H54 (cell line): ENCODE measurements at regions not wholly inside any gene's neighbourhood (a gene's known extent, or its start where the extent isn't known, plus 50 kb on each side); places are given as distances from the start of the nearest gene placed in this dataset.
A peak's percentile ranks its signal among the peaks of the same experiment; 100 is the strongest.

Experiments used
- DNase-seq: peaks from one replicate; pipeline ENCODE4 v3.0.0; 2011; ENCODE audit warnings: low spot score, mixed read lengths; ENCODE audit not compliant: insufficient read length
- FAIRE-seq: peaks from 3 replicates; lab custom pipeline; 2011; peaks lifted over from hg19 to GRCh38; lab: Jason Lieb, UNC
- POLR2A ChIP-seq: IDR thresholded peaks from 2 replicates; pipeline ENCODE4 v1.6.1; 2011; ENCODE audit warnings: low read depth, mild to moderate bottlenecking, low read length

- DNase-seq (no peak), FAIRE-seq (no peak)
- TF ChIP-seq POLR2A: no peak
These were observed 61.6 kb downstream of the CCR1 start for GRCh38 chr3:46146548-46146947.

DNA sequence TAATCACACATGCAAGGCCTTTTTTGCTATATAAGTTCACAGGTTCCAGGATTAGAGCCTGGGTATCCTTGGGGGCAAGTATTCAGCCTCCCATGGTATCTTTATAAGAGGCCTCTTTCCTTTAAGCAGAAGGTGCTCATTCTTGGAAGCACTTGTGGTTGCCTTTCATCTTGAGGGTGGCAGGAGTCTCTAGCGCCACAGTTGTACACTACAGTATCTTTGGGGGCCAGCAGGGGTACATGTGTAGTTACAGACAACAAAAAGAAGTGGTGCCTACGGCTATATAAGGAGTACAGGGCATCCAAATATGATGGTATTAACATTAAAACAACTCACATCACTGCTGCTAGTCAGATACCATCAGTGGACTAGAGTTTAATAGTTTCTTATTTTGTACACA, 62.1 kb downstream of the CCR1 start:
- FAIRE-seq: no peak
- no peak for TF ChIP-seq POLR2A
- no peak for DNase-seq

DNA sequence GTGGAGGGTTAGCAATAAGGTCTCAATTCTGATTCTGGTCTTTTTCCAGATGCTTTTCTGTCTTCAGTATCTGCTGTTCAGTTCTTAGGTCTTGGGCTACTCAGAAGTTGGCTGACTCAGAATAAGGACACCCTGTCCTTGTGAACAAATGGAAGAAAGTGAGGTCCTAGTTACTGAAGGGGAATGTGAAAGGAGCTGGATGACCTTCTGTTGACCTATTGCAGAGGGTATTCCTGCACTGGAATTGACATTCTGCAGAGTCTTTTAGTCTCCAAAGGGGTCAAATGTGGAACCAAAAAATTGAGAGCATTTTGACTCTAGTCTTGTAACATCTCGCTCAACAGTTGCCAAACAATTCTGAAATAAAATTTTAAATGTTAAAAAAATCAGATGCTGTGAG, 63.0 kb downstream of the CCR1 start:
- DNase-seq (no peak), FAIRE-seq (no peak)
- no peak for TF ChIP-seq POLR2A

DNA sequence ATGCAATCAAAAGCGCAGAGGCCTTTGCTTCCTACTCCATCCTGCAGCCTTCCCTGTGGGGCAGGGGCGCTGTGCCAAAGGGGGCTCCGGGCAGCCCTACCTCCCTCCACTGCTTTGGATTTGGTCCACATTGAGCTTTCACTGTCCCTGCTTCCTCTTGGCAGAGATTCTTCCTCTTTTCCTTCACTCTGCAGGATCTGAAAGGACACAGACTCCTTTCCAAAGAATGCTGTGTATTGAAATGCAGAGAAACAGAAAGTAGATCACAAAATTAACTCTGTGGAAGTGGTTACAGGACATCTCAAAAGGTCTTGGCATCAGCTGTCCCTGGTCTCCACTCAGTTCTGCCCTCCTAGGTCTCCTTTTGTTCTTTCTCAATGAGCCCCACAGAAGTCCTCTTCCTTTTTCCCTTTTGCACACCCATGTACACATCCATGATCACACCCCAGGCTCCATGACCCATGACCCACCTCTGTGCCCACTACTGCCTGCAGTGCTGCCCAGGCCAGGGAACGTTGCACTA, 64.1 kb downstream of the CCR1 start:
- FAIRE-seq (no peak), DNase-seq (no peak)
- no peak for TF ChIP-seq POLR2A

DNA sequence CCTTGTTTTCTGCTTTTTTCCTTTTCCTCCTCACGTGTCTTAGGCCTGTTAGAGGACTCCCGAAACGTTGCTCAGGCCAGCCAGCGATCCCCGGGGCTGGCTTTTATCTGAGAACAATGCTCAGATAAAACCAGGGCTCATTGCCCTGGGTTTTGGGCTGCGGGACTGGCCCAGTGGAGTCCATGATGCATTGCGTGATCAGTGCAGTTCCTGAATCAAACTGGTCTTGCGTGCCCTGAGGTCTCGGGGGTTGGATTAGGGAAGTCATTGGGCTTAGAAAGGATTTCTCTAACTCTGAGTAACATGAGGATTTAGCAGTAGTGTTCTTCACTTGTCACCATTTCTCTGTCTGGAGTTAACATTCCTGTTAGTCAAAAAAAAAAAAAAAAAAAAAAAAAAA, 66.3 kb downstream of the CCR1 start:
- DNase-seq (no peak), FAIRE-seq (no peak)
- no peak for TF ChIP-seq POLR2A

DNA sequence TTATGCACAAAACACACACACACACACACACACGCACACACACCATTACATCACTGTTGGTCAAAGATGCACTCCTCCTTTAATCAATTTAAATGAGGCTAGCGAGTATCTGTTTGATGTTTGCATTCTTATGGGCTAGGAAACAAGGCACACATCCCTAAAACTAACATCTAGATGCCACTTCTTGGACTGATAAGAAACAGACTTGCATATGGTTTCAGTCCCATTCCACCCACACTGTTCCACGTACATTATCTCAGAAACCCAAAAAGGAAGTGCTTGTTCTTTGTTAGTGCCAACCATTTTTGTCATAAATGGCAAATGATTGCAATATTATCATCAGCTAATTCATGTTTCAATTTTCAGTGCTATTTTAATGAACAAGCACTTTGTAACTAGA, 69.5 kb downstream of the CCR1 start:
- no peak for TF ChIP-seq POLR2A
- DNase-seq (no peak), FAIRE-seq (no peak)

DNA sequence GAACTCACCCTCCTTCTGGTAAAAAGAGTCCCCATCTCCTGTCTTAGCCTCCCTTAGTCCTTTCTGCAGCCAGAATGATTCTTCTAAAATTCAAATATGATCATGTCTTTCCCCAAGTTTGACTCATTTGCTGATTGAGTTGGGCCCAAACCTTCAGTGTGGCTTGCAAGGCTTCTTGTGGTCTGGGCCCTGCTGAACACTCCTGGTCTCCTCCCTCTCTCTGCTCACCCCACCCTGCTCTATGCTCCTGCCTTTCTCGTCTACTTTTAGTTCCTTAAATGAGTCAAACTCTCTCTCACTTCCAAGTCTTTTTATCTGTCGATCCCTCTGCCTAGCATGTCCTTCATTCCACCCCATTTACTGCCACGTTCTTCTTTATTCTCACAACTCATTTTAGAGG, 72.6 kb downstream of the CCR1 start:
- no peak for TF ChIP-seq POLR2A
- DNase-seq: no peak
- no peak for FAIRE-seq

- no peak for DNase-seq
- FAIRE-seq: no peak
These were observed 74.8 kb downstream of the CCR1 start for GRCh38 chr3:46133285-46133684.

GRCh38 chr3:46132565-46132964, 75.5 kb downstream of the CCR1 start:
- no peak for FAIRE-seq
- TF ChIP-seq POLR2A: no peak
- no peak for DNase-seq

More at GRCh38 chr3:46133285-46133684, 74.8 kb downstream of the CCR1 start:
- no peak for TF ChIP-seq POLR2A

DNA sequence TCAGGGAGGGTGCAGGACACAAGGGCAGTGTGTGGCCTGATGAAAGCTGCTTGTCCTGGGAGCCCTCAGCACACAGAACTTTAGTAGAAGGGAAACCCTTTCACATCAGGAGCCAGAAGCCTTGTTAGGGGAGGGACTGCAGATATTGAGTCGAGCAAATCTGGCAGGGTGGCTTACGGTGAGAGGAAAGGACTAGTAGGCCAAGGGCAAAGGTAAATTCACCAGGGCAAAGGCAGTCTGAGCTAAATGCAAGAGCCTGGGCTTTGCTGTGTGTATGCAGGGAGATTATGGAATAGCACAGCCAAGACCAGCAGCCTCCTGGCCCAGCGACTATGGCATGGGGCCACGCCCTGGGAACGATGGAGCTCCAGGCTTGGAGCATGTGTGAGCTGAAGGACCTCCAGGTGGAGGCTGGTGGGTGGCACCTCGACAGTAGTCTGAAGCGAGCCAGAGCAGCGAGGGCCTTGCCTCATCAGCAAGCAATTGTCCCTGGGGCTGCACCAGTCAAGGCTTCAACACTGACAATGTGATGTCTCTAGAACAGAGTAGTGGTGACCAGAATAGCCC, 76.1 kb downstream of the CCR1 start:
- no peak for DNase-seq
- no peak for FAIRE-seq
- no peak for TF ChIP-seq POLR2A

DNA sequence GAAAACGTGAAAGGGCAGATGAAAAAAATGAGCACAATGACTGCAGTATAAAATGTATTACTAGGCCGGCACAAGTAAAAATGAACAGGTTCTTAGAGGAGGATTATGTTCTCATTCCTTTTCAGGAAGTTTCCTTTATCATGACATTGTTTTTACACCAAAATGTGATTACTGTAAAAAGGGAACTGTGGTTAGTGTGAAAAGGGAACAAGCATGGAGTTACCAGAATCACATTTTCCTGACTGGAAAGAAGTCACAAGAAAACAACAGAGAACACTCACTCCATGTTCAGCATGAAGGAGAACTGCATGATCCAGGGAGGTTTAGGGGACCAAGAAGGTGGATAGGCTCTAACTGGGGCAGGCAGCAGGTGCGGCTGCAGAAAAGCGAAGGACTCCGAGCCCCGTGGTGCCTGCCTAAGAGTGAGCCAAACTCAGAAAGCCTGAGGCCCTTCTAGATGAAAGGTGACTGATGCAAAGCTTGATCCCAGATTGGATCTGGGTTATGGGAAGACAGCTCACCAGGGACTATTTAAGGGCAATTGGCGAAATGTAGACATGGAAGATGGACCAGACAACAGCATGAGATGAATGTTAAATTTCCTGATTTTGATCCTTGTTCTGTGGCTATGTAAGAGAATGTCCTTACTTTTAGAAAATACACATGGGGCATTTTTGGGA, 77.3 kb downstream of the CCR1 start:
- FAIRE-seq (no peak), DNase-seq (no peak)
- TF ChIP-seq POLR2A: no peak

GRCh38 chr3:46129588-46130272, 78.4 kb downstream of the CCR1 start:
- FAIRE-seq: no peak
- no peak for DNase-seq
- no peak for TF ChIP-seq POLR2A

GRCh38 chr3:46127503-46127902, 80.6 kb downstream of the CCR1 start:
- DNase-seq: peak; percentile 28
- peak; percentile 98 for FAIRE-seq

More at GRCh38 chr3:46127503-46127902, 80.6 kb downstream of the CCR1 start:
- no peak for TF ChIP-seq POLR2A
